Activated naive CD8-positive, alpha-beta T cell treated with anti-CD3 and anti-CD28 coated beads for 36 hours (primary cell): ENCODE measurements at regions not wholly inside any gene's neighbourhood (a gene's known extent, or its start where the extent isn't known, plus 50 kb on each side); places are given as distances from the start of the nearest gene placed in this dataset.

Experiments
- DNase-seq: peaks from one replicate; pipeline ENCODE4 v3.0.0; 2021
- H3K27ac Mint-ChIP-seq: one replicate; pipeline ENCODE4 v1.8.0; 2022; ENCODE audit warnings: mild to moderate bottlenecking, moderate library complexity, mixed read lengths
- H3K27me3 Mint-ChIP-seq: one replicate; pipeline ENCODE4 v1.8.0; 2022; ENCODE audit warnings: mild to moderate bottlenecking, mixed read lengths
- H3K36me3 Mint-ChIP-seq: one replicate; pipeline ENCODE4 v1.8.0; 2021; ENCODE audit warnings: mild to moderate bottlenecking, mixed read lengths
- H3K4me1 Mint-ChIP-seq: one replicate; pipeline ENCODE4 v1.8.0; 2021; ENCODE audit warnings: mixed read lengths
- H3K4me3 Mint-ChIP-seq: one replicate; pipeline ENCODE4 v1.8.0; 2022; ENCODE audit warnings: mild to moderate bottlenecking, moderate library complexity, mixed read lengths
- H3K9me3 Mint-ChIP-seq: one replicate; pipeline ENCODE4 v1.8.0; 2022; ENCODE audit warnings: mixed read lengths

DNA sequence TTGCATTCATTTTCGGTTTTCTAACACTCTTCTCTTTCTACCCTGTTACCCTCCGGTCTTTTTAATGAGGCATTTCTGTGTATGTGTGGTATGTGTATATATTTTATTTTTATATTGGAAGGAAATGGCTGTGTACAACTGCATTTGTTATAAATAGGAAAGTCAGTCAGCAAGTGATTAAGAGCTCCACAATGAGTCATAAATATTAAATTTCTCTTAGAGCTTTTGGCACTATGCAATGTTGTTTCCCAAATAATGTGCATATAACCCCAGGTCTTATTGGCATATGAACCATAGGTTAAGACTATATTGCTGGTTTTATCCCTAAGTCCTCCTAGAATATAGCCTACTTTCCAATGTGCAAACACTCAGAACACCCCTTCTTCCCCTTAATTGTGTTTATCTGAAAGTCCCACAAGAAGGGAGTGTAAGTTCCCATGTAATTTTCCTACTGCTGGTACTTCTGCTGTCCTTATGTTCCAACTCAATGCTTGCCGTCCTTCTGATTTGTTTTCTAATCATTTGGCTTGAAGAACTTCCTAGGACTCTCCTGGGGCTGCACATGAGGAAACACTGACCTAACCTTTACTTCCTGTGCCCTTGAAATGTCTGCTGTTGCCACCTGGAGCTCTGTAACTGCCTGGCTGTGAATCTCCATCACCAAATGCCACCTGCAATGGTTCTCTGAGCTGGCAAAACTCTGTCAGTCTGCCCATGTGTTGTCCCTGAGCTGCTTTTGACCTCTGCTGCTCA is 65.5 kb upstream of the PCSK5 start:
- H3K27me3 Mint-ChIP-seq, result peaks cover 7% of the 10 kb centered on the region
- H3K4me1 Mint-ChIP-seq, result no peaks in the 10 kb centered on the region
- H3K27ac Mint-ChIP-seq, result no peak overlapping the region
- no peak for DNase-seq
- H3K4me3 Mint-ChIP-seq, result no peak overlapping the region
- no peaks in the 10 kb centered on the region for H3K9me3 Mint-ChIP-seq
- H3K36me3 Mint-ChIP-seq, result peaks cover 2% of the 10 kb centered on the region

DNA sequence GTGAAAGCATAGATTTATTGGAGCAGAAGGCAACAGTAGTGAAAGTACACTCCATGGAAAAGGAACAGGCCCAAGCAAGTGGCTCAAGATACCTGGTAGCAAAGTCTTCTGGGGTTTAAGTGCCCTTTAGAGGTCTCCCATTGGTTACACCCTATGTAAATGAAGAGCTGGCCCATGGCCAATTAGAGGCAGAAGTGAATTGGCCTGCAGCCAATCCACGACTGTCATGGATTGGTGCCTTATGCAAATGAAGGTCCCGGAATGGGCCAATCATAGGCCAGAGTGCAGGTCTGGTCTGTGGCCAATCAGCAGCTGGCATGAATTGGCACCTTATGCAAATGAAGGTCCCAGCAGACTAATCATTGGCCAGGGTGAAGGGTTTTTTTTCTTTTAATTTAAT is 64.2 kb upstream of the PCSK5 start:
- Mint-ChIP-seq H3K4me1 (peaks cover 7% of the 10 kb centered on the region), H3K4me3 (no peak overlapping the region)

DNA sequence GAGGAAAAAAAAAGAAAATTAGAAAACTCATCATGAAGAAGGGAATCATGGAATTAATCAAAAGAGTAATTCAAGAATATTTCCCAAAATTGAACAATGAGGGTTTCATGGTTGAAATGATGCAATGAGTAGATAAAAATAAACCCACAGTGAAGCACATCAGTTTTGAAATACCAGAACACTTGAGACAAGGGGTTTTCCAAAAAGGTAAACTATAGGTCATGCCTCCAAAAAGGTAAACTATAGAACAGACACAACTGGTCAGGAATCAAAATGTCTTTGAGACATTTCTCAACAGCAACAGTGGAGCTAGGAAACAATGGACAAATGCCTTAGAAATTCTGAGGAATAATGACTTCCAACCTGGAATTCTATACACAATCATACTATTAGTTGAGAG is 60.2 kb upstream of the PCSK5 start:
- H3K27me3 Mint-ChIP-seq, result peaks cover 3% of the 10 kb centered on the region
- DNase-seq, result no peak
- H3K36me3 Mint-ChIP-seq, result no peaks in the 10 kb centered on the region
- H3K27ac Mint-ChIP-seq, result no peak overlapping the region
- no peaks in the 10 kb centered on the region for H3K9me3 Mint-ChIP-seq
- peaks cover 7% of the 10 kb centered on the region for H3K4me1 Mint-ChIP-seq
- H3K4me3 Mint-ChIP-seq, result no peak overlapping the region

More for the DNA sequence above, 64.2 kb upstream of the PCSK5 start:
- no peak overlapping the region for H3K27ac Mint-ChIP-seq
- DNase-seq, result no peak
- no peaks in the 10 kb centered on the region for H3K9me3 Mint-ChIP-seq
- peaks cover 3% of the 10 kb centered on the region for H3K27me3 Mint-ChIP-seq
- no peaks in the 10 kb centered on the region for H3K36me3 Mint-ChIP-seq

DNA sequence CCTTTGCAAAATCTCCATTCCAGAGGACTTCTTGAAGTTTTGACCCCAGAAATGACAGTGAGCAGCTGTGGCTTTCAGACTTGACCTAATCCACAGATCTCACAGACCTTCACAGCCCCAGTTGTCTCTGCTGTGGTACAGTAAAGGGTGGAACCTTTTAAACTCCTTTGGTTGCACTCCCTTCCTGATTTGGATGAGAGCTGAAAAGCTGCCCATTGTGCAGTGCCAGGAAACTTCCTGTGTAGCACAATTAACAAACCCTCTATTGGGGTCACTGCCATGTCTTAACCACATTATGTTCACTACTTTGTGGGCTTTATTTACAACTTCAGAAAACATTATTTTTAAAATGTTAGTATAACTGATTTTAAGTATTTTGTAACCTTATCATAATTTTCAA is 56.7 kb upstream of the PCSK5 start:
- Mint-ChIP-seq H3K4me3 (no peak overlapping the region), H3K27ac (no peak overlapping the region), H3K36me3 (no peaks in the 10 kb centered on the region), H3K27me3 (no peaks in the 10 kb centered on the region), H3K9me3 (no peaks in the 10 kb centered on the region), H3K4me1 (peaks cover 7% of the 10 kb centered on the region)
- no peak for DNase-seq

DNA sequence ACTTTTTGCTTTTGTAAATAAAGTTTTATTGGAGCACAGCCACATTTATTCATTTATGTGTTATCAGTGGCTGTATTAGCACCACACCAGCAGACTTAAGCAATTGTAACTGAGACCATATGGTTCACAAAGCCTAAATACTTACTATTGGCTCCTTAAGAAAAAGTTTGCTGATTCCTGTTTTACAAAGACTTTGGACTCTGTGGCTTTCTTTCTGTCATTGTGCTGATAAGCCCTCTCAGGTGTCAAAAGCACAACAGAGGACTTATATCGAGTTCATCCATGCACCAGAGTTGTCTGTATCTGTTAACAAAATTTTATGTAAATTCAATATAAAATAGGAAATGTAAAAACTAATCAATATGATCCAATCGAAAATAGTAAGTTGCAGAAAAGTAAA is 55.6 kb upstream of the PCSK5 start:
- DNase-seq, result no peak
- Mint-ChIP-seq H3K4me3 (no peak overlapping the region), H3K27ac (no peak overlapping the region), H3K4me1 (peaks cover 7% of the 10 kb centered on the region), H3K36me3 (no peaks in the 10 kb centered on the region), H3K9me3 (no peaks in the 10 kb centered on the region), H3K27me3 (no peaks in the 10 kb centered on the region)
